ENCODE measurements at regions not wholly inside any gene's neighbourhood (a gene's known extent, or its start where the extent isn't known, plus 50 kb on each side); places are given as distances from the start of the nearest gene placed in this dataset.
A peak's percentile ranks its signal among the peaks of the same experiment; 100 is the strongest.

DNA sequence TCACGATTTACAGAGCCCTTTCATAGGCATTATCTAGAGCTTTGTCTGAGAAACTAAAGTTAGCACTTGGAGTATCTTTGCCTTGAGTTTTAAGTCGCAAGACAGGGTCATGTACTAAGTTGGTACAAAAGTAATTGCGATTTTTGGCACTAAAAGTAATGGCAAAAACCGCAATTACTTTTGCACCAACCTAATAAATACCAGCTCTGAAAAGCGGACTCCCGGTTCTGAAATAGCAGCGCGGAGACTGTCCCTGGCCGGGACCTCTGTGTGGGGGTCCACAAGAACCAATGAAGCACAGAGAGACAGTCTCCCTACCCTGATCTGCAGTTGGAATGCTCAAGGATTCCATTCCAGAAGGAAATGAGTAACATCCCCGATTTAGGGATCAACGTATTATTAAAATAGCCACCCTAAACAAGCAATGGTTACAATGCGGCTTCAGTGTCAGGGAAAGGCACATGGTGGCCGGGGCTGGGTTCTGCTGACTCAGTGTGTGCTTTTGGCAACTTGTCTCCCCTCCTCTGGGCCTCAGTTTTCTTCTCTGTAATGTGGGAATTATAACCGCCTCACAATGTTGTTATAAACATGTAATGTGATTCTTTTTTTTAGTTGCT, 150.3 kb upstream of the MCTP2 start:
- H3K4me3 ChIP-seq (ENCODE audit: low read depth, low read length), result no peak overlapping the region
- DNase-seq (ENCODE audit: low read depth, low spot score), result no peak
- in situ Hi-C loops (cut with HindIII; ENCODE audit: low sequenced_read_pairs), result no loop called here

DNA sequence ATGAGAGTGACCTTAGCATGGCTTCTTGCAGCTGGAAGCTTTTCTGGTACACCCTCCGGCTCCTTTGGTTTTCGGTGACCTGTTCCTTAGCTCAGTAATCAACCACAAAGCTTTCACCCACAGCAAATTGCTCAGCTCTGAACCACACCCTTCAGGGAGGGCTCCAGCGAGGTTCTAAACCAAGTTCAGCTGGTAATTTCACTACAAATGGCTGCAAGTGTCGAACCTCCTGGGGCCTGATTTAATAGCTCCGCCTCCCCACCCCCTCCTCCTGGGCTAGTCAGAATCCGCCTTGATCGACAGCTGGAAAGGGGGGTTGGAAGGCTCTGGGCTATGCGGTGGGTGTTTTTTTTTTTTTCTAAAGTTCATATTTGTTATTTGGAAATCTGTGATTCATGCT, 150.9 kb upstream of the MCTP2 start:
- TF ChIP-seq, protein P1, sequence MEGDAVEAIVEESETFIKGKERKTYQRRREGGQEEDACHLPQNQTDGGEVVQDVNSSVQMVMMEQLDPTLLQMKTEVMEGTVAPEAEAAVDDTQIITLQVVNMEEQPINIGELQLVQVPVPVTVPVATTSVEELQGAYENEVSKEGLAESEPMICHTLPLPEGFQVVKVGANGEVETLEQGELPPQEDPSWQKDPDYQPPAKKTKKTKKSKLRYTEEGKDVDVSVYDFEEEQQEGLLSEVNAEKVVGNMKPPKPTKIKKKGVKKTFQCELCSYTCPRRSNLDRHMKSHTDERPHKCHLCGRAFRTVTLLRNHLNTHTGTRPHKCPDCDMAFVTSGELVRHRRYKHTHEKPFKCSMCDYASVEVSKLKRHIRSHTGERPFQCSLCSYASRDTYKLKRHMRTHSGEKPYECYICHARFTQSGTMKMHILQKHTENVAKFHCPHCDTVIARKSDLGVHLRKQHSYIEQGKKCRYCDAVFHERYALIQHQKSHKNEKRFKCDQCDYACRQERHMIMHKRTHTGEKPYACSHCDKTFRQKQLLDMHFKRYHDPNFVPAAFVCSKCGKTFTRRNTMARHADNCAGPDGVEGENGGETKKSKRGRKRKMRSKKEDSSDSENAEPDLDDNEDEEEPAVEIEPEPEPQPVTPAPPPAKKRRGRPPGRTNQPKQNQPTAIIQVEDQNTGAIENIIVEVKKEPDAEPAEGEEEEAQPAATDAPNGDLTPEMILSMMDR (IDR thresholded peaks at IDR 0.05; ENCODE audit: low read depth, low read length), result no peak
- peak; percentile 87 for DNase-seq (ENCODE audit: low read depth, low spot score)
- no peak overlapping the region for H3K4me3 ChIP-seq (ENCODE audit: low read depth, low read length)
- in situ Hi-C loops (cut with HindIII; ENCODE audit: low sequenced_read_pairs), result no loop called here

More for the DNA sequence above, 150.3 kb upstream of the MCTP2 start:
- TF ChIP-seq, protein P1 (IDR thresholded peaks at IDR 0.05; ENCODE audit: low read depth, low read length), result no peak

DNA sequence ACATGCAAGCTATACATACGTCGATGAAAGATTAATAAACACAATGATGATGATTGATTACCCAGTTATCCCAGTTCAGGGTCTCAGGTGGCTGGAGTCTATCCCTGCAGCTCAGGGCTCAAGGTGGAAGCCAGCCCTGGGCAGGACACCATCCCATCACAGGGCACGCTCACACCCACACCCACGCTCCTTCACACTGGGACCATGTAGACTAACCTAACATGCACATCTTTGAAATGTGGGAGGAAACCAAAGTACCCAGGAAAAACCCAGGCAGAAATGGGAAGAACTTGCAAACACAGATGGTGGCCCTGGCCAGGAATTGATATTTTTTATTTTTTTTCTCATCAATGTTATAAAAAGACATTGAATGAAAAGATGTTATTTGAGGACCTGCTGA, 151.4 kb upstream of the MCTP2 start:
- TF ChIP-seq, protein P1 (IDR thresholded peaks at IDR 0.05; ENCODE audit: low read depth, low read length), result no peak
- no peak overlapping the region for H3K4me3 ChIP-seq (ENCODE audit: low read depth, low read length)
- in situ Hi-C loops (cut with HindIII; ENCODE audit: low sequenced_read_pairs), result no loop called here
- no peak for DNase-seq (ENCODE audit: low read depth, low spot score)

DNA sequence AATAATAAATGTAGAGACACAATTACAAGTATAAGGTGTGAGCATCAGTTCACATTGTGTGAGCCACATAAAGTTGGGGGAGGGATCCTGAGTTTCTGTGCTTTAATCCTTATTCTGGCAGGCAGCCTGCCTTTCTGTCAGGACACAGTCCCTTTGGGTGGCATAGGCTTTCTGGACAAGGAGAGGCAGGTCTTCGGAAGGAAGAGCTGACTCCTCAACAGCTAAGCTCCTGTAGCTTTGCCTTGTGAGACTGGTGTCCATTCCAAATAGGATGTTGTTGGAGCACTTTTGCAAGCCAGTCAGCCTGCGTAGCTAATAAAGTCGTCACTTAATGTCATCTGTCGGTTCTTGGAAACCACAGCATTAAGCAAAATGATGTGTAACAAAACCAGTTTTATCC, 151.9 kb upstream of the MCTP2 start:
- TF ChIP-seq, protein P1 (IDR thresholded peaks at IDR 0.05; ENCODE audit: low read depth, low read length), result no peak
- in situ Hi-C loops (cut with HindIII; ENCODE audit: low sequenced_read_pairs), result no loop called here
- H3K4me3 ChIP-seq (ENCODE audit: low read depth, low read length), result no peak overlapping the region
- no peak for DNase-seq (ENCODE audit: low read depth, low spot score)

DNA sequence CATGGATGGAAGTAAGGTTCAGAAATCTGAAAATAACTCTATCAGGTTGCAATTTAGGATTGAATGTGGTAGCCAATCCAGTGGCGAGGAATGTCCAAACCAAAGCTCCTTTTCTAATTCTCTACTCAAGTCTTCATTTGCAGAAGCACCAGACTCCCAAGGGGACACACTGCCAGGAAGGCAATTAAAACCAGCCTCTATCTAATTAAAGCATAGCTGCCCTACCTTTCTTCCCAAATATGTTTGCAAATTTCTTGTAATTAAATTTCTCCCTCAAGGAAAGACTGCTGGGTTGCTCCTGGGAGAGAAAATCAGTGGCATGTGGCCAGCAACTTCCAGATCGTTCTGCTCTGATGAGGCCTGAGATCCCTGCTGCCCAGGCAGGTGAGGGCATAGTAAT, 153.4 kb upstream of the MCTP2 start:
- in situ Hi-C loops (cut with HindIII; ENCODE audit: low sequenced_read_pairs), result no loop called here
- TF ChIP-seq, protein P1 (IDR thresholded peaks at IDR 0.05; ENCODE audit: low read depth, low read length), result no peak
- DNase-seq (ENCODE audit: low read depth, low spot score), result no peak
- no peak overlapping the region for H3K4me3 ChIP-seq (ENCODE audit: low read depth, low read length)

DNA sequence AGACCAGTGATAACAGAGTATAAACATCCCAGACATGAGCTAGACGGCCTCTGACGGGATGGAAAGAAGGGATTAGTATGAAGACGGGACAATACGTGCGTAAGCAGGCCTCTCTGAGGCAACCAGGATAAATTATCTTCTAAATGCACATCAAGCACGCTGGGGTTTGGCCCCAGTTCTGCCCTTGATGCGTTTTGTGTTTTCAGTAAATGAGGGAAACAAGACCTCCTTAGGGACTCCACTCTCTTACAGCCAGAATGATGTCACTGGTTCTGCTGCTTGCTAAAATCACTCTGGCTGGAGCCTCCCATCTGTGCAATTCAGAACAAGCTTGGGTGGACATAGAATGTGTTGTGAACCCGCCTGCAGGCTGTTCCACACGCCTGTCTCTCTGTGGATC, 156.0 kb upstream of the MCTP2 start:
- no peak overlapping the region for H3K4me3 ChIP-seq (ENCODE audit: low read depth, low read length)
- DNase-seq (ENCODE audit: low read depth, low spot score), result peak; percentile 33
- TF ChIP-seq, protein P1 (IDR thresholded peaks at IDR 0.05; ENCODE audit: low read depth, low read length), result no peak
- in situ Hi-C loops (cut with HindIII; ENCODE audit: low sequenced_read_pairs), result no loop called here
